Spleen (tissue), 11 donors: ENCODE measurements at regions not wholly inside any gene's neighbourhood (a gene's known extent, or its start where the extent isn't known, plus 50 kb on each side); places are given as distances from the start of the nearest gene placed in this dataset.

ENCODE experiments used
- DNase-seq: peaks from one replicate; pipeline ENCODE4 v3.0.0-alpha.2; 2020
- H3K27ac ChIP-seq, 8 donors: fragments of 200-600 bp; sonication (generic) in 7 of 8; 1 replicate in 4 of 8; 2 replicates in 4 of 8; pipeline versions ENCODE4 v1.5.0 to v1.8.0; 2016 to 2021; ENCODE audit warnings: inconsistent platforms in 4 of 8, mild to moderate bottlenecking in 4 of 8, moderate library complexity in 1 of 8
- H3K27me3 ChIP-seq, 7 donors: fragments of 200-600 bp; sonication (generic) in 6 of 7; replicated peaks in 1 of 7; 1 replicate in 4 of 7; 2 replicates in 3 of 7; pipeline versions ENCODE4 v1.5.0 to v1.8.0; 2016 to 2021; ENCODE audit warnings: inconsistent platforms in 3 of 7, mild to moderate bottlenecking in 1 of 7
- H3K36me3 ChIP-seq, 6 donors: fragments of 200-600 bp; sonication (generic) in 5 of 6; 1 replicate in 4 of 6; 2 replicates in 2 of 6; pipeline versions ENCODE4 v1.5.0 to v1.8.0; 2016 to 2021; ENCODE audit warnings: inconsistent platforms in 2 of 6
- H3K4me1 ChIP-seq, 6 donors: fragments of 200-600 bp; sonication (generic) in 5 of 6; 1 replicate in 3 of 6; 2 replicates in 3 of 6; pipeline versions ENCODE4 v1.5.0 to v1.8.0; 2016 to 2021; ENCODE audit warnings: inconsistent platforms in 3 of 6
- H3K4me3 ChIP-seq, 8 donors: fragments of 200-600 bp; sonication (generic) in 7 of 8; 1 replicate in 4 of 8; 2 replicates in 4 of 8; pipeline versions ENCODE4 v1.5.0 to v1.8.0; 2016 to 2021; ENCODE audit warnings: inconsistent platforms in 4 of 8, mild to moderate bottlenecking in 4 of 8, moderate library complexity in 2 of 8
- H3K9me3 ChIP-seq, 8 donors: fragments of 200-600 bp; sonication (generic) in 7 of 8; 1 replicate in 4 of 8; 2 replicates in 4 of 8; pipeline versions ENCODE4 v1.5.0 to v1.8.0; 2016 to 2021; ENCODE audit warnings: inconsistent platforms in 4 of 8
- POLR2A ChIP-seq, 3 donors: fragments of 450-650 bp; IDR thresholded peaks; one replicate each; pipeline ENCODE4 v1.5.1; 2017; ENCODE audit warnings: antibody characterized with exemption in 3 of 3, mild to moderate bottlenecking in 1 of 3
- POLR2AphosphoS5 ChIP-seq, 3 donors: sonication (generic); formaldehyde crosslinking; IDR thresholded peaks; one replicate each; pipeline ENCODE4 v1.5.1; 2017; ENCODE audit warnings: antibody characterized with exemption in 3 of 3
- WGBS, 5 donors: extraction: QIAGEN DNeasy Blood & Tissue Kit in 3 of 5; methylation state at CpG; one replicate each; pipeline versions ENCODE4 v1.1.5 to v1.1.7; 2013 to 2018; 5-methylcytosine and 5-hydroxymethylcytosine counted together
- intact Hi-C: fragments of 100-400 bp; cut with DNase I; formaldehyde crosslinking; loops from one replicate; pipeline ENCODE4 v1.15.0; 2023; ENCODE audit warnings: low total_unique reads
- TF ChIP-seq, protein P1 (sequence below), 11 experiments: fragments of 200-600 bp in 7 of 11; fragments of 450-650 bp in 4 of 11; sonication (generic) in 4 of 11; IDR thresholded peaks in 8 of 11; conservative IDR thresholded peaks in 3 of 11; 1 replicate in 7 of 11; 2 replicates in 4 of 11; pipeline versions ENCODE4 v1.4.0 to v1.8.0; 2016 to 2021; ENCODE audit warnings: antibody characterized with exemption in 11 of 11, inconsistent platforms in 4 of 11, mild to moderate bottlenecking in 1 of 11
- donor health status: healthy with polysubstance abuse.
- donor health status: DM: no; HTN: no; CAD: no; lungs with moderate emphysema.
- donor health status: DM: no; HTN: no; CAD: no.
- donor health status: Bipolar disorder and iron deficiency.
- donor health status: healthy.
- donor health status: DM: no; HTN: no; CAD: no.
- donor health status: DM: yes; HTN: yes; CAD: no.

DNA sequence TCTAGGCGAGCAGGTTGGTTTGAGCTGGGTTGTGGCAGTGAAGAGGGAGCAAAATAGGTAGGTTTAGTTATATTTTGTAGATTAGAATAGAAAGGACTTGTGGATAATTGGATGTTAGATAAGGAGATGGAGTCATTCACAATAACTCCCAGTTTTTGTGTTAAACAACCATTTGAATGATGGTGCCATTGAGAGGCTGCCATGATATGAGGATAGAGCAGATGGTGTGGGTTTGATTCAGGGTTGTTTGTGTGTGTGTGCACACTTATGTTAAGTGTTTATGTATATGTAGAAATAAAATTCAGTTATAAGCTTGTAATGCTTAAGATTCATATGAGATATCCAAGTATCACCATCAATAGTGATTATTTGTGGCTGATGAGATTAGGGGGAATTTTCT is 166.6 kb downstream of the NXPE2 start:
- 73 to 94% (median 82%) methylated on average over 1 of the region's 1 CpG for WGBS, 5 donors
- no peak for DNase-seq

DNA sequence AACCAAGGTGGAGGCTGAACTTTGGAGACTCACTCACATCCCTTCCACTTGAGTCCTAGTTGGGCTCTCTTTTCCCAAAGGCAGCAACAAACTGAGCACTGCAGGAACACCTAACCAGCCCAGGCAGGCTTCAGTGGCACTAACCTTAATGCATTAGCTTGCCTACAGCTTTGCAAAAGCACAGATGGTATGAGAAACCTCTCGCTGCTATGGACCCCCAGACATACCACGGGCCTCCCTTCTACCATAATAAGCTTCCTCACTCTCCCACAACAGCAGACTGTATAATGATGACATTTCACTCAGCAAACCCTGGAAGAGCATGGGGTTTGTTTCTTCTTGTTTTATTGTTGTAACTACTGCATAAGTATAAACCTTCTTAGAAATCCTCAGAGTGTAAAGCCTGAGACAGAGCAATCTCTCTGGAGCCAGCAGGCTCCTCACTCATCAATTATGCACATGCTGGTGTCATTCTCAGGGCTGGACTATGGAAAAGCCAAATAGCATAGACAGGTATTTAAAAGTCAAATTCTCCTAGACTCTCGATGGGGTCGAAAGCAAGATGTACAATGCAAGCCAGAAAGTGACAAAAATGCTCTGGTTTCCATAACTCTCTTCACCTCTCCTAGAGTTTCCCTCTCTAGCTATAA is 167.6 kb downstream of the NXPE2 start:
- DNase-seq = no peak
- no peaks in the 10 kb centered on the region for H3K9me3 ChIP-seq
- intact Hi-C loops = no loop called here
- WGBS, 5 donors = 71 to 86% (median 76%) methylated on average over 4 of the region's 4 CpGs
- no peaks in the 10 kb centered on the region for H3K36me3 ChIP-seq
- H3K27ac ChIP-seq = no peak overlapping the region
- no peak for TF ChIP-seq POLR2A (IDR thresholded peaks at IDR 0.05)
- TF ChIP-seq POLR2AphosphoS5 (IDR thresholded peaks at IDR 0.05) = no peak
- TF ChIP-seq, protein P1, sequence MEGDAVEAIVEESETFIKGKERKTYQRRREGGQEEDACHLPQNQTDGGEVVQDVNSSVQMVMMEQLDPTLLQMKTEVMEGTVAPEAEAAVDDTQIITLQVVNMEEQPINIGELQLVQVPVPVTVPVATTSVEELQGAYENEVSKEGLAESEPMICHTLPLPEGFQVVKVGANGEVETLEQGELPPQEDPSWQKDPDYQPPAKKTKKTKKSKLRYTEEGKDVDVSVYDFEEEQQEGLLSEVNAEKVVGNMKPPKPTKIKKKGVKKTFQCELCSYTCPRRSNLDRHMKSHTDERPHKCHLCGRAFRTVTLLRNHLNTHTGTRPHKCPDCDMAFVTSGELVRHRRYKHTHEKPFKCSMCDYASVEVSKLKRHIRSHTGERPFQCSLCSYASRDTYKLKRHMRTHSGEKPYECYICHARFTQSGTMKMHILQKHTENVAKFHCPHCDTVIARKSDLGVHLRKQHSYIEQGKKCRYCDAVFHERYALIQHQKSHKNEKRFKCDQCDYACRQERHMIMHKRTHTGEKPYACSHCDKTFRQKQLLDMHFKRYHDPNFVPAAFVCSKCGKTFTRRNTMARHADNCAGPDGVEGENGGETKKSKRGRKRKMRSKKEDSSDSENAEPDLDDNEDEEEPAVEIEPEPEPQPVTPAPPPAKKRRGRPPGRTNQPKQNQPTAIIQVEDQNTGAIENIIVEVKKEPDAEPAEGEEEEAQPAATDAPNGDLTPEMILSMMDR (IDR thresholded peaks at IDR 0.05 in 8 of 11, conservative IDR thresholded peaks at IDR 0.05 in 3 of 11) = no peak
- H3K4me3 ChIP-seq = no peak overlapping the region
- no peaks in the 10 kb centered on the region for H3K27me3 ChIP-seq
- no peaks in the 10 kb centered on the region for H3K4me1 ChIP-seq

More for the DNA sequence above, 166.6 kb downstream of the NXPE2 start:
- Histone ChIP-seq H3K9me3 (no peaks in the 10 kb centered on the region), H3K4me1 (no peaks in the 10 kb centered on the region), H3K4me3 (no peak overlapping the region), H3K27me3 (no peaks in the 10 kb centered on the region), H3K27ac (no peak overlapping the region), H3K36me3 (no peaks in the 10 kb centered on the region)
- intact Hi-C loops = no loop called here
- TF ChIP-seq POLR2AphosphoS5 (IDR thresholded peaks at IDR 0.05) (no peak), POLR2A (IDR thresholded peaks at IDR 0.05) (no peak)
- TF ChIP-seq, protein P1 (IDR thresholded peaks at IDR 0.05 in 8 of 11, conservative IDR thresholded peaks at IDR 0.05 in 3 of 11) = no peak

DNA sequence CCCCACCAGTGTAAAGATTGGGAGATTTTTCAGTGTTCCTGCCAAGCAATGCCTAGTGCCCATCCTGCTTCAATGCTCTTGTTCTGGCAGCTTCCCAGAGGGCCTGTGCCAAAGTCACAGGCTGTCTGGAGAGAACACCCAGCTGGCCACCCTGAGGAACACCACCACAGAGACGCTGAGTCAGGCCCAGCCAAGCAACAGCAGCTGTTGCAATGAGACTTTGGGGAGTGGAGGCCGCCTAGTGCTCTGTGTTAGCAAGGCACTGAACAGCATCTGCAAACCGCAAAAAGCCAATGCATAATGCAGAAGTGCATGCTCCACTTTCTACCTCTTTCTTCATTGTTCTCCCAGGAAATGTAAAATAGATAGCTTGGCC is 168.1 kb downstream of the NXPE2 start:
- H3K4me1 ChIP-seq = no peaks in the 10 kb centered on the region
- H3K4me3 ChIP-seq = no peak overlapping the region
- intact Hi-C loops = no loop called here
- no peaks in the 10 kb centered on the region for H3K9me3 ChIP-seq
- no peak for DNase-seq
- TF ChIP-seq POLR2AphosphoS5 (IDR thresholded peaks at IDR 0.05) (no peak), POLR2A (IDR thresholded peaks at IDR 0.05) (no peak)
- TF ChIP-seq, protein P1 (IDR thresholded peaks at IDR 0.05 in 8 of 11, conservative IDR thresholded peaks at IDR 0.05 in 3 of 11) = no peak
- no peaks in the 10 kb centered on the region for H3K27me3 ChIP-seq
- no peaks in the 10 kb centered on the region for H3K36me3 ChIP-seq
- no peak overlapping the region for H3K27ac ChIP-seq
- 58 to 94% (median 64%) methylated on average over 2 to 3 of the region's 3 CpGs for WGBS, 5 donors

DNA sequence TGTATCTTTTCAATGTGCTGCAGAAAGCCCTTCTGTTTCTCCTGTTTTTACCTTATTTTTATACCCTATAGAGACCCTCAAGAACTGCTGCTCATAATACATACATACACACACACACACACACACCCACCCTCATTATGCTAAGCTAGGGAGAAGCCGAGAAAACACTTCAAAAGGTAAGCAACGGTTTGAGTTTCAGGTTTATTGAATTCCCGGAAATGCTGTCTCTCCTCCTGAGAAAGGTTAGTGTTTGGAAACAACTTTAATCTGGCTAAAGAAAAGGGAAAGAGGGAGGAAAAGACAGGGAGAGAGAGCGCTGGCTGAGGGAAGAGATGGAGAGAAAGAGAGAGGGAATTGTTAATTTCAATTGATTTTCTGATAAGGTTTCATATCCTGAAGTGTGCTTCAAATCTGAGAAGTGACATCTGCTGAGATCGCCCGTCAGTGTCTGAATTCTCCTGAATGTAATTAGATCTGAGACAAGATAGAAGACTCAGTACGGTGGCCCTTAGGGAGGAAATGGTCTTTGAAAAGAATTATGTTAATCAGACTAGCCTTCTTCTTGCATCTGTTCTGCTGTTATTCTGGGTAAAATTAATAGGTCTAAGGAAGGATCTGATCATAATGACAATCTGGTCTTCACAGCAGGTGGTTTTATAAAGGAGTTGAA is 169.1 kb downstream of the NXPE2 start:
- no peaks in the 10 kb centered on the region for H3K27me3 ChIP-seq
- no peak overlapping the region for H3K27ac ChIP-seq
- H3K36me3 ChIP-seq = no peaks in the 10 kb centered on the region
- H3K4me3 ChIP-seq = no peak overlapping the region
- WGBS, 5 donors = 32 to 42% (median 40%) methylated on average over 7 of the region's 7 CpGs
- intact Hi-C loops = no loop called here
- H3K4me1 ChIP-seq = no peaks in the 10 kb centered on the region
- no peaks in the 10 kb centered on the region for H3K9me3 ChIP-seq
- DNase-seq = no peak
- TF ChIP-seq POLR2A (IDR thresholded peaks at IDR 0.05) (no peak), POLR2AphosphoS5 (IDR thresholded peaks at IDR 0.05) (no peak)
- TF ChIP-seq, protein P1 (IDR thresholded peaks at IDR 0.05 in 8 of 11, conservative IDR thresholded peaks at IDR 0.05 in 3 of 11) = no peak
